T-helper 2 cell treated with Interferon-gamma antibody and Interleukin-4, amounts not matched to agents 5 μg/mL and 100 μg/mL, for 36 hours (primary cell): ENCODE measurements at regions not wholly inside any gene's neighbourhood (a gene's known extent, or its start where the extent isn't known, plus 50 kb on each side); places are given as distances from the start of the nearest gene placed in this dataset.
A peak's percentile ranks its signal among the peaks of the same experiment; 100 is the strongest.

Source experiments
- DNase-seq: peaks from one replicate; pipeline ENCODE4 v3.0.0; 2021; ENCODE audit warnings: low spot score
- H3K27ac Mint-ChIP-seq: one replicate; pipeline ENCODE4 v1.8.0; 2021; ENCODE audit warnings: mild to moderate bottlenecking, mixed read lengths
- H3K27me3 Mint-ChIP-seq: one replicate; pipeline ENCODE4 v1.8.0; 2021; ENCODE audit warnings: low read depth, mixed read lengths
- H3K36me3 Mint-ChIP-seq: one replicate; pipeline ENCODE4 v1.8.0; 2021; ENCODE audit warnings: low read depth, mixed read lengths
- H3K4me1 Mint-ChIP-seq: one replicate; pipeline ENCODE4 v1.8.0; 2021; ENCODE audit warnings: low read depth, mixed read lengths
- H3K4me3 Mint-ChIP-seq: one replicate; pipeline ENCODE4 v1.8.0; 2022; ENCODE audit warnings: mild to moderate bottlenecking, moderate library complexity, mixed read lengths
- H3K9me3 Mint-ChIP-seq: one replicate; pipeline ENCODE4 v1.8.0; 2021; ENCODE audit warnings: mixed read lengths

GRCh38 chr2:42906111-42906556, 113.8 kb upstream of the HAAO start:
- Mint-ChIP-seq H3K27me3 (peaks cover 2% of the 10 kb centered on the region), H3K4me3 (no peak overlapping the region)
- no peak for DNase-seq

GRCh38 chr2:42905341-42906110, 113.1 kb upstream of the HAAO start:
- Mint-ChIP-seq H3K36me3 (no peaks in the 10 kb centered on the region), H3K9me3 (no peaks in the 10 kb centered on the region), H3K27ac (no peak overlapping the region), H3K27me3 (peaks cover 2% of the 10 kb centered on the region), H3K4me1 (peaks cover 3% of the 10 kb centered on the region), H3K4me3 (no peak overlapping the region)
- DNase-seq: no peak

More at GRCh38 chr2:42906111-42906556, 113.8 kb upstream of the HAAO start:
- H3K36me3 Mint-ChIP-seq: no peaks in the 10 kb centered on the region
- peaks cover 3% of the 10 kb centered on the region for H3K4me1 Mint-ChIP-seq
- no peak overlapping the region for H3K27ac Mint-ChIP-seq
- H3K9me3 Mint-ChIP-seq: no peaks in the 10 kb centered on the region

GRCh38 chr2:42904576-42904876, 112.1 kb upstream of the HAAO start:
- Mint-ChIP-seq H3K27me3 (peaks cover 4% of the 10 kb centered on the region), H3K27ac (no peak overlapping the region), H3K9me3 (no peaks in the 10 kb centered on the region), H3K36me3 (no peaks in the 10 kb centered on the region), H3K4me1 (peaks cover 3% of the 10 kb centered on the region), H3K4me3 (no peak overlapping the region)
- DNase-seq: no peak

GRCh38 chr2:42903821-42904575, 111.6 kb upstream of the HAAO start:
- H3K4me3 Mint-ChIP-seq: no peak overlapping the region
- no peak overlapping the region for H3K27ac Mint-ChIP-seq
- no peaks in the 10 kb centered on the region for H3K9me3 Mint-ChIP-seq
- peaks cover 4% of the 10 kb centered on the region for H3K27me3 Mint-ChIP-seq
- no peaks in the 10 kb centered on the region for H3K36me3 Mint-ChIP-seq
- no peak for DNase-seq
- H3K4me1 Mint-ChIP-seq: peaks cover 3% of the 10 kb centered on the region

- Mint-ChIP-seq H3K36me3 (no peaks in the 10 kb centered on the region), H3K4me3 (no peak overlapping the region), H3K27me3 (peaks cover 4% of the 10 kb centered on the region), H3K27ac (no peak overlapping the region), H3K4me1 (peaks cover 3% of the 10 kb centered on the region), H3K9me3 (no peaks in the 10 kb centered on the region)
- DNase-seq: no peak
Observed at GRCh38 chr2:42902939-42903709, 110.7 kb upstream of the HAAO start.

GRCh38 chr2:42901076-42901640, 108.8 kb upstream of the HAAO start:
- peaks cover 4% of the 10 kb centered on the region for H3K27me3 Mint-ChIP-seq
- no peaks in the 10 kb centered on the region for H3K36me3 Mint-ChIP-seq
- H3K27ac Mint-ChIP-seq: no peak overlapping the region
- no peak overlapping the region for H3K4me3 Mint-ChIP-seq
- no peaks in the 10 kb centered on the region for H3K9me3 Mint-ChIP-seq
- no peak for DNase-seq
- H3K4me1 Mint-ChIP-seq: peaks cover under 1% of the 10 kb centered on the region

GRCh38 chr2:42900289-42900891, 108.0 kb upstream of the HAAO start:
- H3K36me3 Mint-ChIP-seq: no peaks in the 10 kb centered on the region
- DNase-seq: no peak
- no peak overlapping the region for H3K27ac Mint-ChIP-seq
- no peaks in the 10 kb centered on the region for H3K9me3 Mint-ChIP-seq
- peaks cover 4% of the 10 kb centered on the region for H3K27me3 Mint-ChIP-seq
- no peaks in the 10 kb centered on the region for H3K4me1 Mint-ChIP-seq
- no peak overlapping the region for H3K4me3 Mint-ChIP-seq

GRCh38 chr2:42897358-42897757, 105.0 kb upstream of the HAAO start:
- Mint-ChIP-seq H3K9me3 (no peaks in the 10 kb centered on the region), H3K4me3 (no peak overlapping the region), H3K4me1 (no peaks in the 10 kb centered on the region), H3K27ac (no peak overlapping the region), H3K36me3 (no peaks in the 10 kb centered on the region), H3K27me3 (peaks cover 2% of the 10 kb centered on the region)
- no peak for DNase-seq

- H3K27ac Mint-ChIP-seq: no peak overlapping the region
- H3K36me3 Mint-ChIP-seq: no peaks in the 10 kb centered on the region
- no peak overlapping the region for H3K4me3 Mint-ChIP-seq
- no peaks in the 10 kb centered on the region for H3K9me3 Mint-ChIP-seq
- peaks cover 2% of the 10 kb centered on the region for H3K27me3 Mint-ChIP-seq
- no peaks in the 10 kb centered on the region for H3K4me1 Mint-ChIP-seq
- no peak for DNase-seq
Observed at GRCh38 chr2:42895791-42896135, 103.4 kb upstream of the HAAO start.

GRCh38 chr2:42895134-42895790, 102.9 kb upstream of the HAAO start:
- peak; percentile 17 for DNase-seq
- H3K4me3 Mint-ChIP-seq: no peak overlapping the region
- no peaks in the 10 kb centered on the region for H3K36me3 Mint-ChIP-seq
- H3K27me3 Mint-ChIP-seq: peaks cover 2% of the 10 kb centered on the region
- H3K4me1 Mint-ChIP-seq: no peaks in the 10 kb centered on the region
- H3K9me3 Mint-ChIP-seq: no peaks in the 10 kb centered on the region
- H3K27ac Mint-ChIP-seq: no peak overlapping the region

- Mint-ChIP-seq H3K27me3 (no peaks in the 10 kb centered on the region), H3K4me1 (no peaks in the 10 kb centered on the region), H3K4me3 (no peak overlapping the region), H3K9me3 (peaks cover 9% of the 10 kb centered on the region), H3K27ac (no peak overlapping the region), H3K36me3 (no peaks in the 10 kb centered on the region)
- DNase-seq: no peak
Observed at GRCh38 chr2:42893047-42893758, 100.8 kb upstream of the HAAO start.

GRCh38 chr2:42890791-42891355, 98.5 kb upstream of the HAAO start:
- no peak for DNase-seq
- Mint-ChIP-seq H3K4me3 (no peak overlapping the region), H3K27ac (no peak overlapping the region), H3K4me1 (no peaks in the 10 kb centered on the region), H3K27me3 (no peaks in the 10 kb centered on the region), H3K9me3 (peaks cover 9% of the 10 kb centered on the region), H3K36me3 (no peaks in the 10 kb centered on the region)
